Kidney capillary endothelial cell (primary cell): ENCODE measurements at regions not wholly inside any gene's neighbourhood (a gene's known extent, or its start where the extent isn't known, plus 50 kb on each side); places are given as distances from the start of the nearest gene placed in this dataset.
"Not testable (repeated sequence)": the region's sequence is repeated elsewhere in the genome, so short reads cannot be mapped to it uniquely, and the experiment has no call there.

Source experiments
- DNase-seq: peaks from one replicate; pipeline ENCODE4 v3.0.0-alpha.2; 2018; ENCODE audit warnings: low spot score

GRCh38 chr9:22992780-22993179 is 546.2 kb downstream of the DMRTA1 start:
- DNase-seq = no peak

- no peak for DNase-seq
Observed at GRCh38 chr9:22997923-22998322, 551.3 kb downstream of the DMRTA1 start.

GRCh38 chr9:23005156-23005555 is 558.5 kb downstream of the DMRTA1 start:
- no peak for DNase-seq

GRCh38 chr9:23006127-23006526 is 559.5 kb downstream of the DMRTA1 start:
- no peak for DNase-seq

- DNase-seq = no peak
Observed at GRCh38 chr9:23011669-23012068, 565.0 kb downstream of the DMRTA1 start.

- DNase-seq = no peak
Observed at GRCh38 chr9:23015557-23015956, 568.9 kb downstream of the DMRTA1 start.

- DNase-seq = no peak
Observed at GRCh38 chr9:23036416-23036815, 589.8 kb downstream of the DMRTA1 start.

- DNase-seq = no peak
Observed at GRCh38 chr9:23039402-23039801, 592.8 kb downstream of the DMRTA1 start.

GRCh38 chr9:23041466-23041865 is 594.8 kb downstream of the DMRTA1 start:
- peak; percentile 17 for DNase-seq

GRCh38 chr9:23044549-23044948 is 597.9 kb downstream of the DMRTA1 start:
- peak; percentile 54 for DNase-seq

- not testable (repeated sequence) for DNase-seq
Observed at GRCh38 chr9:23046026-23046425, 599.4 kb downstream of the DMRTA1 start.

GRCh38 chr9:23050548-23050947 is 603.9 kb downstream of the DMRTA1 start:
- DNase-seq = no peak

GRCh38 chr9:23073136-23073535 is 626.5 kb downstream of the DMRTA1 start:
- peak; percentile 30 for DNase-seq

GRCh38 chr9:23079798-23080197 is 633.2 kb downstream of the DMRTA1 start:
- DNase-seq = no peak

GRCh38 chr9:23081377-23081776 is 634.8 kb downstream of the DMRTA1 start:
- no peak for DNase-seq

- no peak for DNase-seq
Observed at GRCh38 chr9:23088932-23089364, 642.3 kb downstream of the DMRTA1 start.

GRCh38 chr9:23117616-23118015 is 671.0 kb downstream of the DMRTA1 start:
- peak; percentile 12 for DNase-seq

- no peak for DNase-seq
Observed at GRCh38 chr9:23120630-23121029, 674.0 kb downstream of the DMRTA1 start.

- peak; percentile 38 for DNase-seq
Observed at GRCh38 chr9:23123048-23123632, 676.5 kb downstream of the DMRTA1 start.

- DNase-seq = no peak
Observed at GRCh38 chr9:23145467-23145866, 680.6 kb downstream of the ELAVL2 start.

- DNase-seq = no peak
Observed at GRCh38 chr9:23153058-23153457, 673.0 kb downstream of the ELAVL2 start.

GRCh38 chr9:23160491-23160890 is 665.5 kb downstream of the ELAVL2 start:
- DNase-seq = no peak

- DNase-seq = no peak
Observed at GRCh38 chr9:23160952-23161469, 665.0 kb downstream of the ELAVL2 start.

- no peak for DNase-seq
Observed at GRCh38 chr9:23162789-23163188, 663.3 kb downstream of the ELAVL2 start.
